ENCODE measurements at regions not wholly inside any gene's neighbourhood (a gene's known extent, or its start where the extent isn't known, plus 50 kb on each side); places are given as distances from the start of the nearest gene placed in this dataset.
"Not testable (repeated sequence)": the region's sequence is repeated elsewhere in the genome, so short reads cannot be mapped to it uniquely, and the experiment has no call there.

- ATAC-seq: peak in 2 of 4 donors; percentile 31 to 44
Observed at GRCh38 chr20:33936656-33937055, 57.1 kb upstream of the RALY start.

GRCh38 chr20:33939031-33939430 lies 54.7 kb upstream of the RALY start:
- ATAC-seq (peak; percentile 48 to 80 (median 76)), DNase-seq (peak in 1 of 2 donors; percentile 62)
- H3K9me3 ChIP-seq; H3K27me3 ChIP-seq (ENCODE audit: insufficient read depth in 3 of 3, low read length in 2 of 3); intact Hi-C loops (cut with DNase I); H3K4me3 ChIP-seq; H3K27ac ChIP-seq; H3K36me3 ChIP-seq (ENCODE audit: insufficient read depth in 1 of 2, low read depth in 1 of 2); H3K4me1 ChIP-seq: not testable (repeated sequence)
- 45 to 60% (median 49%) methylated on average over 5 of the region's 5 CpGs for WGBS, 3 donors

More at GRCh38 chr20:33936656-33937055, 57.1 kb upstream of the RALY start:
- H3K4me3 ChIP-seq: no peak overlapping the region
- H3K27ac ChIP-seq: no peak overlapping the region
- intact Hi-C loops (cut with DNase I): no loop called here
- TF ChIP-seq CTCF (IDR thresholded peaks at IDR 0.05): no peak
- WGBS, 3 donors: 63 to 71% (median 64%) methylated on average over 5 of the region's 5 CpGs
- no peaks in the 10 kb centered on the region for H3K4me1 ChIP-seq
- no peaks in the 10 kb centered on the region for H3K36me3 ChIP-seq (ENCODE audit: insufficient read depth in 1 of 2, low read depth in 1 of 2)
- DNase-seq: no peak
- H3K27me3 ChIP-seq (ENCODE audit: insufficient read depth in 3 of 3, low read length in 2 of 3): no peaks in the 10 kb centered on the region
- no peaks in the 10 kb centered on the region for H3K9me3 ChIP-seq

- no peak for ATAC-seq
- H3K4me3 ChIP-seq: no peak overlapping the region
- TF ChIP-seq CTCF (IDR thresholded peaks at IDR 0.05): no peak
- no peak for DNase-seq
- H3K27me3 ChIP-seq (ENCODE audit: insufficient read depth in 3 of 3, low read length in 2 of 3): no peaks in the 10 kb centered on the region
- intact Hi-C loops (cut with DNase I): no loop called here
- H3K36me3 ChIP-seq (ENCODE audit: insufficient read depth in 1 of 2, low read depth in 1 of 2): no peaks in the 10 kb centered on the region
- H3K4me1 ChIP-seq: no peaks in the 10 kb centered on the region
- no peaks in the 10 kb centered on the region for H3K9me3 ChIP-seq
- 93 to 95% (median 94%) methylated on average over 3 of the region's 3 CpGs for WGBS, 3 donors
- H3K27ac ChIP-seq: no peak overlapping the region
Observed at GRCh38 chr20:33940666-33941065, 53.0 kb upstream of the RALY start.

All from psoas muscle (tissue), 7 donors.